SU-DHL-6 (cell line): ENCODE measurements at regions not wholly inside any gene's neighbourhood (a gene's known extent, or its start where the extent isn't known, plus 50 kb on each side); places are given as distances from the start of the nearest gene placed in this dataset.
"Not testable (repeated sequence)": the region's sequence is repeated elsewhere in the genome, so short reads cannot be mapped to it uniquely, and the experiment has no call there.

Source experiments
- H2AFZ ChIP-seq: fragments of 200-600 bp; sonication (generic); 2 replicates; pipeline ENCODE4 v1.6.1; 2014; ENCODE audit warnings: low read depth, mild to moderate bottlenecking, moderate library complexity, mixed read lengths, antibody characterized with exemption, low read length; ENCODE audit not compliant: severe bottlenecking
- H3F3A ChIP-seq: fragments of 200-600 bp; shearing (Covaris generic); 2 replicates; pipeline ENCODE4 v1.6.0; 2016; ENCODE audit warnings: antibody characterized with exemption, mild to moderate bottlenecking; ENCODE audit not compliant: insufficient read depth
- H3K27ac ChIP-seq: fragments of 200-600 bp; sonication (generic); 2 replicates; pipeline ENCODE4 v1.5.1; 2016; ENCODE audit warnings: low read depth, mild to moderate bottlenecking, low read length, moderate library complexity, mixed read lengths
- H3K27me3 ChIP-seq: fragments of 200-600 bp; sonication (generic), shearing (Covaris generic); 2 replicates; pipeline ENCODE4 v1.6.0; 2014; ENCODE audit warnings: mild to moderate bottlenecking, low read length
- H3K36me3 ChIP-seq: fragments of 200-600 bp; sonication (generic); 2 replicates; pipeline ENCODE4 v1.6.1; 2014; ENCODE audit warnings: mild to moderate bottlenecking, low read length, mixed read lengths
- H3K4me2 ChIP-seq: fragments of 300-600, 200-600 bp; shearing (Covaris generic), sonication (generic); 2 replicates; pipeline ENCODE4 v1.6.0; 2014; ENCODE audit warnings: low read length, low read depth, mild to moderate bottlenecking; ENCODE audit not compliant: poor library complexity, severe bottlenecking
- H3K4me3 ChIP-seq: fragments of 200-600 bp; sonication (generic); 2 replicates; pipeline ENCODE4 v1.5.1; 2014; ENCODE audit warnings: antibody characterized with exemption, low read length, mild to moderate bottlenecking, mixed read lengths; ENCODE audit not compliant: insufficient read depth, poor library complexity, severe bottlenecking
- H3K79me2 ChIP-seq: fragments of 200-600 bp; sonication (generic); 2 replicates; pipeline ENCODE4 v1.6.1; 2014; ENCODE audit warnings: mild to moderate bottlenecking, low read length, moderate library complexity; ENCODE audit not compliant: insufficient read depth
- H3K9ac ChIP-seq: fragments of 200-600 bp; sonication (generic); 2 replicates; pipeline ENCODE4 v1.7.0; 2014; ENCODE audit warnings: mild to moderate bottlenecking, low read length
- H3K9me2 ChIP-seq: fragments of 200-600 bp; sonication (generic); replicated peaks from 2 replicates; pipeline ENCODE4 v1.6.1; 2014; ENCODE audit warnings: low read length; ENCODE audit not compliant: insufficient read depth
- H3K9me3 ChIP-seq: fragments of 200-600 bp; sonication (generic); 2 replicates; pipeline ENCODE4 v1.6.1; 2014; ENCODE audit warnings: low read length, mixed read lengths; ENCODE audit not compliant: insufficient read depth
- H4K20me1 ChIP-seq: fragments of 200-600 bp; sonication (generic); 2 replicates; pipeline ENCODE4 v1.6.1; 2014; ENCODE audit warnings: low read depth, mild to moderate bottlenecking, antibody characterized with exemption, low read length, moderate library complexity, mixed read lengths
- CTCF ChIP-seq: fragments of 200-600 bp; sonication (generic); IDR thresholded peaks from one replicate; pipeline ENCODE4 v1.5.1; 2017; ENCODE audit warnings: antibody characterized with exemption, mild to moderate bottlenecking, low read length, moderate library complexity; ENCODE audit not compliant: insufficient read depth, poor library complexity, severe bottlenecking
- EZH2phosphoT487 ChIP-seq: fragments of 200-600 bp; sonication (generic), shearing (Covaris generic); conservative IDR thresholded peaks from 2 replicates; pipeline ENCODE4 v1.6.1; 2018; ENCODE audit warnings: mild to moderate bottlenecking, antibody characterized with exemption, low read length, moderate library complexity, mixed read lengths

DNA sequence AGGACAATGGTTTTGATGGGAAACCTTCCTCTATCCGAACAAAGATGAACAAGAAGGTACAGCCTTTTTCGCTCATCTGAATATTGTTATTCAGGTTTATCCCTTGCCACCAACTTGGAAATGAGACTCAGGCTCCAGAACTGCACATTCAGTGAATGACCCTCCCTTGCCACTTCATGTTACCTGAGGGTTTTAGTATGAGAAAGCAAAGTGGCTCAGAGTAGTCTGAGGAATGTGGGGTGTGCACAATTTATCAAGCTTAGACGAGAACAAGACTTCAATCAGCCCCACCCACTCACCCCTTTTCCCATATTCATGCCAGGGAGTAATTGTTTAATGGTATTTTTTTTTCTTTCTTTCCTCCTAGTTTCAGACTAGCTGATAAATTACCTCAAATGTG lies 265.3 kb upstream of the POU1F1 start:
- TF ChIP-seq EZH2phosphoT487 (no peak), CTCF (no peak)
- Histone ChIP-seq H3K4me3 (no peak overlapping the region), H3K27ac (no peak overlapping the region), H2AFZ (no peak overlapping the region), H3K27me3 (no peaks in the 10 kb centered on the region), H3K79me2 (no peaks in the 10 kb centered on the region), H4K20me1 (no peaks in the 10 kb centered on the region), H3K4me2 (no peak overlapping the region), H3F3A (no peaks in the 10 kb centered on the region), H3K9me3 (no peaks in the 10 kb centered on the region), H3K9me2 (no peaks in the 10 kb centered on the region), H3K9ac (no peak overlapping the region), H3K36me3 (no peaks in the 10 kb centered on the region)

DNA sequence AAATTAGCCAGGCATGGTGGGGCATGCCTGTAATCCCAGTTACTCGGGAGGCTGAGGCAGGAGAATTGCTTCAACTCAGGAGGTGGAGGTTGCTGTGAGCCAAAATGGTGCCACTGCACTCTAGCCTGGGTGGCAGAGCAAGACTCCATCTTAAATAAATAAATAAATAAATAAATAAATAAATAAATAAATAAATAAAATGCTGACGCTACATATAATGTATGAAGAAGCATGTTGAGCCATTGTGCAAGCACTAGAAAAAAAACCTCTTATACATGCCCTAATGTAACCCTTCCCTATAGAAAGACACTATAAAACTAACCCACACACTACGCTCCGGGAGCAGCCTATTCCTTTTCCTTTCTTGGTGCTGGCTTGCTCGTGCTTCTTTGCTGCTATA lies 262.3 kb upstream of the POU1F1 start:
- H3K9me3 ChIP-seq, H3K27me3 ChIP-seq, H3F3A ChIP-seq, H3K9me2 ChIP-seq, H3K9ac ChIP-seq, H3K36me3 ChIP-seq, H3K79me2 ChIP-seq, H3K4me3 ChIP-seq, H3K27ac ChIP-seq, H3K4me2 ChIP-seq, H2AFZ ChIP-seq, H4K20me1 ChIP-seq: not testable (repeated sequence)

DNA sequence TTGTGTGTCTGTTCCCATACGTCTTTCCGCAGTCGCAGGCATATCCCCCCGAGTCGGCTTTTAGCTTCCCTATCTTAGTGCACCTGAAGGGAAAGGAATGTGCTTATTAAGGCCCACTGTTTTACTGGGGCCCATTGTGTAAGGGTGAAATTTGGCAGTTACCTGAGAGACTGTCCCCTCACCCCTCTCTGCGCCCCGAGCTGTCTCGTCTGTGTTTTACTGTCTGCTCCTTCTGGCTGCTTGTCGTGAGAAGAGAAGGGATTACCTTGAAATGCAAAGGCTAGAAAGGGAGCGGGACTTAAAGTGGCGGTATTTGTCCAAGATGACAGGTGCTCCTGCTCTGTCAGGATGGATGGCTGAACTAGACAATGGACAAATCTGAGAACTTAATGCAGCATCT lies 233.0 kb upstream of the POU1F1 start:
- no peak for TF ChIP-seq CTCF
- TF ChIP-seq EZH2phosphoT487 = no peak
- no peak overlapping the region for H2AFZ ChIP-seq
- H3K79me2 ChIP-seq = no peaks in the 10 kb centered on the region
- no peak overlapping the region for H3K27ac ChIP-seq
- no peaks in the 10 kb centered on the region for H4K20me1 ChIP-seq
- H3K9me2 ChIP-seq = no peaks in the 10 kb centered on the region
- no peaks in the 10 kb centered on the region for H3K27me3 ChIP-seq
- no peak overlapping the region for H3K4me2 ChIP-seq
- H3K9me3 ChIP-seq = no peaks in the 10 kb centered on the region
- no peaks in the 10 kb centered on the region for H3F3A ChIP-seq
- H3K4me3 ChIP-seq = no peak overlapping the region
- no peaks in the 10 kb centered on the region for H3K36me3 ChIP-seq
- H3K9ac ChIP-seq = no peak overlapping the region

DNA sequence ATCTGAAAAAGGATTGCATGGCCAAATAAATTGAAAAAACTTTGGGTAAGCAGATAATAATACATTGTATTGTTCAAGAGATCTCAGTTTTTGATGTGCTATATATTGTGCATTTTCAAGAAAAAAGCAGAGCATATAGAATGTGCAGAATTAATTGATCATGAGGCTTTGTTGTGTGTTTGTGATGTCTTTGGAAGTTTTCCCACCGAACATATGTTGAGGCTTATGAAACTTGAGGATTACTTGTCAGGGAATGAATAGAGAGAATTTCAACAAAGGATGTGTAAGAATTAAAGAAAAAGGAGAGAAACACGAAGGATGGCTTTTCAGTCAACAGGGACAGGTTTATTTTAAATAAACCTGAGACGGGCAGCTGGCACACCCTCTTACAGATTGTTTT lies 232.5 kb upstream of the POU1F1 start:
- TF ChIP-seq EZH2phosphoT487 (no peak), CTCF (no peak)
- Histone ChIP-seq H3F3A (no peaks in the 10 kb centered on the region), H3K4me2 (no peak overlapping the region)

More for the DNA sequence above, 232.5 kb upstream of the POU1F1 start:
- H3K9me3 ChIP-seq = no peaks in the 10 kb centered on the region
- no peak overlapping the region for H3K27ac ChIP-seq
- H3K4me3 ChIP-seq = no peak overlapping the region
- H4K20me1 ChIP-seq = no peaks in the 10 kb centered on the region
- H3K36me3 ChIP-seq = no peaks in the 10 kb centered on the region
- H3K9me2 ChIP-seq = no peaks in the 10 kb centered on the region
- no peaks in the 10 kb centered on the region for H3K79me2 ChIP-seq
- H3K9ac ChIP-seq = no peak overlapping the region
- H3K27me3 ChIP-seq = no peaks in the 10 kb centered on the region
- H2AFZ ChIP-seq = no peak overlapping the region
